K562 (cell line): ENCODE measurements at regions not wholly inside any gene's neighbourhood (a gene's known extent, or its start where the extent isn't known, plus 50 kb on each side); places are given as distances from the start of the nearest gene placed in this dataset.

ENCODE experiments used
- ATAC-seq: fragments of 200-7000 bp; cut with Tn5 transposase; 3 replicates; pipeline ENCODE4 v1.9.1; 2020; ENCODE audit warnings: moderate library complexity
- BruUV-seq: library from RNA; stranded (reverse); fragments of 400-500 nt; replicated peaks from 2 replicates; lab custom pipeline; 2021; lab: Mats Ljungman, UMichigan
- CTCF ChIA-PET: fragments of 300-600 bp; formaldehyde crosslinking; extraction: SDS; loops from one replicate; lab custom pipeline; 2021; ENCODE audit warnings: low intra/inter-chr PET ratio; lab: Yijun Ruan, JAX
- POLR2A ChIA-PET: fragments of 300-600, 350-650 bp; sonication (Branson Sonifier 250); formaldehyde crosslinking; extraction: SDS; loops from one replicate; lab custom pipeline; 2021; ENCODE audit warnings: antibody characterized with exemption, inconsistent platforms; lab: Yijun Ruan, JAX
- DNase-seq, 4 experiments: peaks; one replicate each; pipeline versions ENCODE4 v3.0.0 to v3.0.0-alpha.2; 2011 to 2018; ENCODE audit warnings: low spot score in 3 of 4, mixed read lengths in 3 of 4; ENCODE audit errors: extremely low read depth in 1 of 4
- FAIRE-seq: peaks from 2 replicates; lab custom pipeline; 2011; peaks lifted over from hg19 to GRCh38; lab: Jason Lieb, UNC
- H2AFZ ChIP-seq: 2 replicates; pipeline ENCODE4 v1.6.0; 2011; ENCODE audit warnings: low read depth, low read length, control low read depth, inconsistent platforms
- H3K27ac ChIP-seq: fragments of 200-600 bp; 3 replicates; pipeline ENCODE4 v1.8.0; 2011; ENCODE audit warnings: low read depth, mild to moderate bottlenecking, control low read depth, inconsistent platforms, low read length, moderate library complexity, mixed read lengths; ENCODE audit errors: extremely low read depth
- H3K27me3 ChIP-seq, 2 experiments: fragments of 300-600 bp in 1 of 2; 2 replicates in 1 of 2; 3 replicates in 1 of 2; pipeline versions ENCODE4 v1.6.0 to v1.8.0; 2011; ENCODE audit warnings: inconsistent platforms in 2 of 2, low read length in 2 of 2, mild to moderate bottlenecking in 1 of 2, mixed read lengths in 1 of 2, moderate library complexity in 1 of 2; ENCODE audit not compliant: control insufficient read depth in 2 of 2, insufficient read depth in 2 of 2
- H3K36me3 ChIP-seq: fragments of 300-600 bp; 3 replicates; pipeline ENCODE4 v1.8.0; 2011; ENCODE audit warnings: mild to moderate bottlenecking, low read length, inconsistent platforms; ENCODE audit not compliant: control insufficient read depth, insufficient read depth
- H3K4me1 ChIP-seq, 2 experiments: fragments of 200-600 bp in 1 of 2; replicated peaks in 1 of 2; 2 replicates in 1 of 2; 3 replicates in 1 of 2; pipeline versions ENCODE4 v1.5.1 to v1.8.0; 2011; ENCODE audit warnings: inconsistent platforms in 2 of 2, low read length in 2 of 2, mild to moderate bottlenecking in 1 of 2, mixed read lengths in 1 of 2, moderate library complexity in 1 of 2; ENCODE audit not compliant: control insufficient read depth in 2 of 2, insufficient read depth in 2 of 2
- H3K4me2 ChIP-seq: 2 replicates; pipeline ENCODE4 v1.6.1; 2011; ENCODE audit warnings: low read length, control low read depth, inconsistent platforms, mixed read lengths; ENCODE audit not compliant: insufficient read depth
- H3K4me3 ChIP-seq: fragments of 200-600 bp; sonication (generic), shearing (Covaris generic); 2 replicates; pipeline ENCODE4 v1.5.1; 2016; ENCODE audit warnings: control low read depth, inconsistent platforms
- H3K79me2 ChIP-seq: fragments of 200-600 bp; 3 replicates; pipeline ENCODE4 v1.8.0; 2011; ENCODE audit warnings: low read length, inconsistent platforms; ENCODE audit not compliant: control insufficient read depth, insufficient read depth
- H3K9ac ChIP-seq, 2 experiments: 2 replicates each; pipeline versions ENCODE4 v1.6.0 to v1.6.1; 2011; ENCODE audit warnings: low read depth in 2 of 2, low read length in 2 of 2, control low read depth in 1 of 2, inconsistent platforms in 1 of 2, mild to moderate bottlenecking in 1 of 2, mixed read lengths in 1 of 2; ENCODE audit not compliant: insufficient read depth in 1 of 2
- H3K9me1 ChIP-seq: one replicate; pipeline ENCODE4 v1.6.0; 2011; ENCODE audit warnings: inconsistent platforms, mild to moderate bottlenecking, low read length, moderate library complexity; ENCODE audit not compliant: control insufficient read depth, insufficient read depth
- H3K9me3 ChIP-seq: replicated peaks from 2 replicates; pipeline ENCODE4 v1.5.1; 2011; ENCODE audit warnings: low read depth, low read length, inconsistent platforms; ENCODE audit not compliant: control insufficient read depth, insufficient read depth
- H4K20me1 ChIP-seq: replicated peaks from 2 replicates; pipeline ENCODE4 v1.6.1; 2011; ENCODE audit warnings: low read length, inconsistent platforms, mixed read lengths; ENCODE audit not compliant: control insufficient read depth, insufficient read depth
- CREB1 ChIP-seq, 2 experiments: sonication (generic) in 1 of 2; formaldehyde crosslinking in 1 of 2; IDR thresholded peaks; 2 replicates each; pipeline versions ENCODE4 v1.6.1 to v1.8.0; 2012 to 2022; ENCODE audit warnings: inconsistent platforms in 1 of 2, mild to moderate bottlenecking in 1 of 2, missing genetic modification reagents in 1 of 2, moderate library complexity in 1 of 2
- GATA2 ChIP-seq: sonication (generic); formaldehyde crosslinking; IDR thresholded peaks from 2 replicates; pipeline ENCODE4 v1.4.0; 2020; ENCODE audit warnings: mild to moderate bottlenecking, missing genetic modification reagents
- WGBS: fragments of 100-300 bp; shearing (Covaris generic); methylation state at CpG from one replicate; pipeline ENCODE4 v1.1.6; 2016; ENCODE audit warnings: low coverage, mixed read lengths; ENCODE audit not compliant: insufficient coverage; ENCODE audit errors: missing lambda C conversion rate; 5-methylcytosine and 5-hydroxymethylcytosine counted together
- in situ Hi-C: fragments of 300-500 bp; cut with MboI; formaldehyde crosslinking; loops from 4 replicates; pipeline ENCODE4 v1.15.0; 2018; ENCODE audit warnings: inconsistent platforms, mixed read lengths
- intact Hi-C: fragments of 100-400 bp; cut with micrococcal nuclease; formaldehyde crosslinking; loops from 2 replicates; pipeline ENCODE4 v1.14.2; 2022
- TF ChIP-seq, protein P1 (sequence below): sonication (generic); formaldehyde crosslinking; IDR thresholded peaks from 2 replicates; pipeline ENCODE4 v1.8.0; 2022; ENCODE audit warnings: mild to moderate bottlenecking, low read depth, missing genetic modification reagents

DNA sequence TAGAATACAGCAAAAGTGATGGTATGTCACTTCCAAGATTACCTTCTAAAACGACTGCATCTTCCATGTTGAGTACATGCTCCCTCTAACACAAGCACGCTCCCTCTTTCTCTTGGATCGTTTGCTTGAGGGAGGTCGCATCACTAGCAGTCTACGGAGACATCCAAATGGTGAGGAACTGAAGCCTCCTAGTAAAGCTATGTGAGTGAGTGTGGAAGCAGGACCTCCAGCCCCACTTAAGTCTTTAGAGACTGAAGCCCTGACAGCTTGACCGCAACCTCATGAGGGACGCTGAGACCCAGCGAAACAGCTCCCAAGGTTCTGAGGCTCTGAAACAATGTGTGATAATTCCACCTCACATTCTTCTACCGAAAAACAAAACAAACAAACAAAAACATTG is 486.7 kb upstream of the GCFC2 start (continued):
- TF ChIP-seq CREB1 (IDR thresholded peaks at IDR 0.05) (no peak), CREB1 (CRISPR knock-in tag; IDR thresholded peaks at IDR 0.05) (no peak)

DNA sequence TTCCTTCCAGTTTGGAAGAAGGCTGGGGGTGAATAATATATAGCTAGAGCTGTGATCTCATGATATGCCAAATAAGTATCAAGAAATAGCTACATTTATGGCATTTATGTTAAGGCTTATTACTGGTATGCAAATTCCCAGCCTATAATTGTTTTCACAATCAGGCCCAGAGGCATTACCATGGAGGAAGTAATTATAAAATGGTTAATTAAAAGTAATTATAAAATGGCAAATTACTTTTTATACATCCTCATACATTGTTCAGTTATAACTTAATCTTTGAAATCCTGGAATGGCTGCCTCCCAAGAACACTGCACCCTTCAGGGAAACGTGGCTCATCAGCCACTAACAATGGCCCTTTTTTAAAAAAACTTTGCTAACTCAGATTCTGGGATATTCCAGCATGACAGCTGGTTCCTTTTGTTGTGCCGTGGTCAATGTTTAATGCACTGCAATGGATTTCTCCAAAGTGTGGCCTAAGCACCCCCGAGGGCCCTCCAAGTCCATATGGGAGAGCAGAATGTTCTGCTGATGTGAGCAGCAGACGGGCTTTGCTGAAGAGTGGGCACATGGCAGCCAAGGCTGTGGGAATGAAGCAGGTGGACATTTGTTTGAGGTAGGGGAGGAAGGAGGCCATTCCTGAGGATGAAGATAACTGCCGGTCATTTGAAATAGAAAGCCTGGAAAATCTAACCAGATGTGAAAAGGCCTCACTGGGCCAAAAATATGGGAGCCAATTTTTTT is 483.5 kb upstream of the GCFC2 start:
- no peaks in the 10 kb centered on the region for H3K4me1 ChIP-seq
- no peaks in the 10 kb centered on the region for H3K79me2 ChIP-seq
- intact Hi-C loops, result no loop called here

More for the DNA sequence above, 483.5 kb upstream of the GCFC2 start:
- H3K27ac ChIP-seq, result no peak overlapping the region
- no peak overlapping the region for H3K4me3 ChIP-seq
- DNase-seq, result no peak
- no peaks in the 10 kb centered on the region for H3K27me3 ChIP-seq
- no TSS peak for BruUV-seq
- no peak overlapping the region for H2AFZ ChIP-seq
- H4K20me1 ChIP-seq, result no peaks in the 10 kb centered on the region
- H3K4me2 ChIP-seq, result no peak overlapping the region
- no peaks in the 10 kb centered on the region for H3K9me3 ChIP-seq
- ATAC-seq, result no peak
- ChIA-PET POLR2A (no interaction called here), CTCF (no interaction called here)
- 32% methylated on average over 5 of the region's 5 CpGs for WGBS
- TF ChIP-seq, protein P1, sequence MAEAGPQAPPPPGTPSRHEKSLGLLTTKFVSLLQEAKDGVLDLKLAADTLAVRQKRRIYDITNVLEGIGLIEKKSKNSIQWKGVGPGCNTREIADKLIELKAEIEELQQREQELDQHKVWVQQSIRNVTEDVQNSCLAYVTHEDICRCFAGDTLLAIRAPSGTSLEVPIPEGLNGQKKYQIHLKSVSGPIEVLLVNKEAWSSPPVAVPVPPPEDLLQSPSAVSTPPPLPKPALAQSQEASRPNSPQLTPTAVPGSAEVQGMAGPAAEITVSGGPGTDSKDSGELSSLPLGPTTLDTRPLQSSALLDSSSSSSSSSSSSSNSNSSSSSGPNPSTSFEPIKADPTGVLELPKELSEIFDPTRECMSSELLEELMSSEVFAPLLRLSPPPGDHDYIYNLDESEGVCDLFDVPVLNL (CRISPR knock-in tag), result no peak
- TF ChIP-seq GATA2 (CRISPR knock-in tag), result no peak
- in situ Hi-C loops, result no loop called here
- H3K9ac ChIP-seq, result no peak overlapping the region
- no peaks in the 10 kb centered on the region for H3K36me3 ChIP-seq
- no peaks in the 10 kb centered on the region for H3K9me1 ChIP-seq
- FAIRE-seq, result no peak
